Ishikawa (cell line): ENCODE measurements at regions not wholly inside any gene's neighbourhood (a gene's known extent, or its start where the extent isn't known, plus 50 kb on each side); places are given as distances from the start of the nearest gene placed in this dataset.

Source experiments
- CEBPB ChIP-seq: IDR thresholded peaks from 2 replicates; pipeline ENCODE4 v1.6.1; 2012
- CREB1 ChIP-seq: IDR thresholded peaks from 2 replicates; pipeline ENCODE4 v1.6.1; 2012; ENCODE audit warnings: low read depth
- EP300 ChIP-seq: IDR thresholded peaks from 2 replicates; pipeline ENCODE4 v1.6.1; 2012; ENCODE audit warnings: borderline replicate concordance
- FOXM1 ChIP-seq: IDR thresholded peaks from 2 replicates; pipeline ENCODE4 v1.6.1; 2012; ENCODE audit warnings: low read depth, borderline replicate concordance
- NFIC ChIP-seq: IDR thresholded peaks from 2 replicates; pipeline ENCODE4 v1.6.1; 2012
- RAD21 ChIP-seq: IDR thresholded peaks from 2 replicates; pipeline ENCODE4 v1.6.1; 2012; ENCODE audit warnings: low read depth
- TAF1 ChIP-seq: IDR thresholded peaks from 2 replicates; pipeline ENCODE4 v1.6.1; 2012; ENCODE audit warnings: low read depth, mild to moderate bottlenecking
- TCF12 ChIP-seq: IDR thresholded peaks from 2 replicates; pipeline ENCODE4 v1.6.1; 2012; ENCODE audit warnings: low read depth
- TEAD4 ChIP-seq: IDR thresholded peaks from 2 replicates; pipeline ENCODE4 v1.6.1; 2012
- USF1 ChIP-seq: IDR thresholded peaks from 2 replicates; pipeline ENCODE4 v1.6.1; 2012
- YY1 ChIP-seq: IDR thresholded peaks from 2 replicates; pipeline ENCODE4 v1.6.1; 2012; ENCODE audit warnings: low read depth
- ZBTB7A ChIP-seq: IDR thresholded peaks from 2 replicates; pipeline ENCODE4 v1.6.1; 2012; ENCODE audit warnings: low read depth
- TF ChIP-seq, protein P1 (sequence below): IDR thresholded peaks from 2 replicates; pipeline ENCODE4 v1.6.1; 2012; ENCODE audit warnings: low read depth, mild to moderate bottlenecking

- TF ChIP-seq EP300 (no peak), NFIC (no peak), YY1 (no peak), CEBPB (no peak)
Measured at GRCh38 chr2:149986861-149987260, 399.3 kb upstream of the MMADHC start.

- TF ChIP-seq TAF1 (no peak), TCF12 (no peak)
- TF ChIP-seq, protein P1, sequence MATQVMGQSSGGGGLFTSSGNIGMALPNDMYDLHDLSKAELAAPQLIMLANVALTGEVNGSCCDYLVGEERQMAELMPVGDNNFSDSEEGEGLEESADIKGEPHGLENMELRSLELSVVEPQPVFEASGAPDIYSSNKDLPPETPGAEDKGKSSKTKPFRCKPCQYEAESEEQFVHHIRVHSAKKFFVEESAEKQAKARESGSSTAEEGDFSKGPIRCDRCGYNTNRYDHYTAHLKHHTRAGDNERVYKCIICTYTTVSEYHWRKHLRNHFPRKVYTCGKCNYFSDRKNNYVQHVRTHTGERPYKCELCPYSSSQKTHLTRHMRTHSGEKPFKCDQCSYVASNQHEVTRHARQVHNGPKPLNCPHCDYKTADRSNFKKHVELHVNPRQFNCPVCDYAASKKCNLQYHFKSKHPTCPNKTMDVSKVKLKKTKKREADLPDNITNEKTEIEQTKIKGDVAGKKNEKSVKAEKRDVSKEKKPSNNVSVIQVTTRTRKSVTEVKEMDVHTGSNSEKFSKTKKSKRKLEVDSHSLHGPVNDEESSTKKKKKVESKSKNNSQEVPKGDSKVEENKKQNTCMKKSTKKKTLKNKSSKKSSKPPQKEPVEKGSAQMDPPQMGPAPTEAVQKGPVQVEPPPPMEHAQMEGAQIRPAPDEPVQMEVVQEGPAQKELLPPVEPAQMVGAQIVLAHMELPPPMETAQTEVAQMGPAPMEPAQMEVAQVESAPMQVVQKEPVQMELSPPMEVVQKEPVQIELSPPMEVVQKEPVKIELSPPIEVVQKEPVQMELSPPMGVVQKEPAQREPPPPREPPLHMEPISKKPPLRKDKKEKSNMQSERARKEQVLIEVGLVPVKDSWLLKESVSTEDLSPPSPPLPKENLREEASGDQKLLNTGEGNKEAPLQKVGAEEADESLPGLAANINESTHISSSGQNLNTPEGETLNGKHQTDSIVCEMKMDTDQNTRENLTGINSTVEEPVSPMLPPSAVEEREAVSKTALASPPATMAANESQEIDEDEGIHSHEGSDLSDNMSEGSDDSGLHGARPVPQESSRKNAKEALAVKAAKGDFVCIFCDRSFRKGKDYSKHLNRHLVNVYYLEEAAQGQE, result no peak
Measured at GRCh38 chr2:149984311-149984710, 396.7 kb upstream of the MMADHC start.

GRCh38 chr2:149972066-149972465 is 384.5 kb upstream of the MMADHC start:
- TF ChIP-seq ZBTB7A (no peak), CREB1 (no peak)
- TF ChIP-seq, protein P1, result no peak

DNA sequence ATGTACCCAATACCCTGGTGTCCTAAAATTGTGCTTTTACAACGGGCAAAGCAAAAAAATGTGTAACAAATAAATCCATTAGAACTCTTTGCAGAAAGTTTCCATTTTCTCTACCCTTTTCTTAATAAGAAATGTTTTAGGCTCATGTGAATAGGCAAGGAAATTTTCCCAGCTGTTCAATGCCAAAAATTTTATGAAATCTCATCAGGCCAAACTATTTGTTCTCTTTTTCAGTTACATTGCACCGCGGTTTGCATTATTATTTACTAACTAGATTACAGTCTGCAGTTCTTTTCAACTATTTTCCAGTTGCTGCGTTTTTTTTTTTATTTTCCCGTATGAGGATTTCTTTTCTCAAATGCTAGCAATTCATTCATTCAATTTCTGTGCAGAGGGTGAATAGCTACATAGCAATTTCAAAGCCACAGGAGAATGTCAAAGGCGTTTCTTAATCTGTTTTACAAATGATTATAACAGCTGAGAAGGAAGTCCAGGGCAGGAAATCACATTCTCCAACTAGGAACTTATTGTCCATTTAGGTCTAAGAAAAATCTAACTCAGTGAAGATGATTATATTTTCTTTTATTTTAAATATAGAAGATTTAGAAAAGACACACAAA is 367.5 kb upstream of the MMADHC start:
- TF ChIP-seq FOXM1 (no peak), RAD21 (no peak), USF1 (no peak), ZBTB7A (no peak), TCF12 (no peak), YY1 (no peak), CREB1 (no peak), NFIC (no peak), EP300 (no peak), TEAD4 (no peak)
- TF ChIP-seq, protein P1, result no peak

- TF ChIP-seq ZBTB7A, result no peak
- no peak for TF ChIP-seq USF1
- TF ChIP-seq TAF1, result no peak
- TF ChIP-seq EP300, result no peak
- TF ChIP-seq CEBPB, result no peak
- TF ChIP-seq, protein P1, result no peak
- TF ChIP-seq RAD21, result no peak
- no peak for TF ChIP-seq TEAD4
- no peak for TF ChIP-seq CREB1
- no peak for TF ChIP-seq TCF12
Measured at GRCh38 chr2:149953627-149954026, 366.1 kb upstream of the MMADHC start.
